ENCODE measurements at regions not wholly inside any gene's neighbourhood (a gene's known extent, or its start where the extent isn't known, plus 50 kb on each side); places are given as distances from the start of the nearest gene placed in this dataset.

- H3K9me2 ChIP-seq (replicated peaks; ENCODE audit: low read length), result no peaks in the 10 kb centered on the region
- ATAC-seq, result no peak
- TF ChIP-seq CTCF (conservative IDR thresholded peaks at IDR 0.05; ENCODE audit: low read depth, low read length) (no peak), EZH2phosphoT487 (IDR thresholded peaks at IDR 0.05; ENCODE audit: borderline replicate concordance, low read length) (no peak), EZH2 (IDR thresholded peaks at IDR 0.05; ENCODE audit: low read length, unreplicated experiment) (no peak)
- no peak overlapping the region for H3K27ac ChIP-seq (ENCODE audit: low read length)
- no peak overlapping the region for H3K4me3 ChIP-seq (ENCODE audit: low read length)
- H3K9ac ChIP-seq (ENCODE audit: low read length), result no peak overlapping the region
- H3K9me3 ChIP-seq (ENCODE audit: low read length), result no peaks in the 10 kb centered on the region
- no peaks in the 10 kb centered on the region for H3K4me1 ChIP-seq (ENCODE audit: insufficient read depth, low read length)
- H3F3A ChIP-seq (ENCODE audit: low read length, unreplicated experiment), result no peaks in the 10 kb centered on the region
- DNase-seq, result no peak
- intact Hi-C loops (cut with micrococcal nuclease), result no loop called here
- ChIA-PET POLR2A (ENCODE audit: unreplicated experiment) (no interaction called here), CTCF (no interaction called here)
- no peak overlapping the region for H3K4me2 ChIP-seq (ENCODE audit: low read length)
- H3K36me3 ChIP-seq (ENCODE audit: low read depth, low read length), result no peaks in the 10 kb centered on the region
- no peaks in the 10 kb centered on the region for H3K27me3 ChIP-seq (ENCODE audit: low read length)
- BruUV-seq (replicated peaks), result no TSS peak
- H2AFZ ChIP-seq (ENCODE audit: low read length), result no peak overlapping the region
- H4K20me1 ChIP-seq (ENCODE audit: low read length), result no peaks in the 10 kb centered on the region
- H3K79me2 ChIP-seq (ENCODE audit: low read length), result no peaks in the 10 kb centered on the region
Observed at GRCh38 chr10:132118366-132118765, 52.6 kb downstream of the JAKMIP3 start.

GRCh38 chr10:132120200-132120599 lies 54.5 kb downstream of the JAKMIP3 start:
- no peak overlapping the region for H3K9ac ChIP-seq (ENCODE audit: low read length)
- H4K20me1 ChIP-seq (ENCODE audit: low read length), result no peaks in the 10 kb centered on the region
- no peaks in the 10 kb centered on the region for H3K27me3 ChIP-seq (ENCODE audit: low read length)
- H3K4me2 ChIP-seq (ENCODE audit: low read length), result no peak overlapping the region
- TF ChIP-seq CTCF (conservative IDR thresholded peaks at IDR 0.05; ENCODE audit: low read depth, low read length) (no peak), EZH2 (IDR thresholded peaks at IDR 0.05; ENCODE audit: low read length, unreplicated experiment) (no peak), EZH2phosphoT487 (IDR thresholded peaks at IDR 0.05; ENCODE audit: borderline replicate concordance, low read length) (no peak)
- POLR2A ChIA-PET (ENCODE audit: unreplicated experiment), result no interaction called here
- no peaks in the 10 kb centered on the region for H3K4me1 ChIP-seq (ENCODE audit: insufficient read depth, low read length)
- intact Hi-C loops (cut with micrococcal nuclease), result no loop called here
- DNase-seq, result no peak
- no peak for ATAC-seq
- H2AFZ ChIP-seq (ENCODE audit: low read length), result no peak overlapping the region
- BruUV-seq (replicated peaks), result no TSS peak
- CTCF ChIA-PET, result no interaction called here
- no peaks in the 10 kb centered on the region for H3K36me3 ChIP-seq (ENCODE audit: low read depth, low read length)
- no peak overlapping the region for H3K4me3 ChIP-seq (ENCODE audit: low read length)
- H3K9me3 ChIP-seq (ENCODE audit: low read length), result no peaks in the 10 kb centered on the region
- H3K79me2 ChIP-seq (ENCODE audit: low read length), result no peaks in the 10 kb centered on the region
- H3K27ac ChIP-seq (ENCODE audit: low read length), result no peak overlapping the region
- H3F3A ChIP-seq (ENCODE audit: low read length, unreplicated experiment), result no peaks in the 10 kb centered on the region
- H3K9me2 ChIP-seq (replicated peaks; ENCODE audit: low read length), result no peaks in the 10 kb centered on the region

GRCh38 chr10:132120734-132121510 lies 55.2 kb downstream of the JAKMIP3 start:
- no peaks in the 10 kb centered on the region for H3K4me1 ChIP-seq (ENCODE audit: insufficient read depth, low read length)
- no peaks in the 10 kb centered on the region for H3K9me2 ChIP-seq (replicated peaks; ENCODE audit: low read length)
- TF ChIP-seq EZH2phosphoT487 (IDR thresholded peaks at IDR 0.05; ENCODE audit: borderline replicate concordance, low read length) (no peak), EZH2 (IDR thresholded peaks at IDR 0.05; ENCODE audit: low read length, unreplicated experiment) (no peak), CTCF (conservative IDR thresholded peaks at IDR 0.05; ENCODE audit: low read depth, low read length) (no peak)
- no peak overlapping the region for H3K27ac ChIP-seq (ENCODE audit: low read length)
- no peaks in the 10 kb centered on the region for H3F3A ChIP-seq (ENCODE audit: low read length, unreplicated experiment)
- DNase-seq, result no peak
- no peak overlapping the region for H2AFZ ChIP-seq (ENCODE audit: low read length)
- CTCF ChIA-PET, result no interaction called here
- no peaks in the 10 kb centered on the region for H3K36me3 ChIP-seq (ENCODE audit: low read depth, low read length)
- no peak overlapping the region for H3K9ac ChIP-seq (ENCODE audit: low read length)
- no peaks in the 10 kb centered on the region for H3K9me3 ChIP-seq (ENCODE audit: low read length)
- H3K27me3 ChIP-seq (ENCODE audit: low read length), result no peaks in the 10 kb centered on the region
- intact Hi-C loops (cut with micrococcal nuclease), result no loop called here
- ATAC-seq, result no peak
- no peaks in the 10 kb centered on the region for H3K79me2 ChIP-seq (ENCODE audit: low read length)
- no peaks in the 10 kb centered on the region for H4K20me1 ChIP-seq (ENCODE audit: low read length)
- POLR2A ChIA-PET (ENCODE audit: unreplicated experiment), result no interaction called here
- no peak overlapping the region for H3K4me3 ChIP-seq (ENCODE audit: low read length)
- no peak overlapping the region for H3K4me2 ChIP-seq (ENCODE audit: low read length)
- BruUV-seq (replicated peaks), result no TSS peak
